K562 (cell line): ENCODE measurements at regions not wholly inside any gene's neighbourhood (a gene's known extent, or its start where the extent isn't known, plus 50 kb on each side); places are given as distances from the start of the nearest gene placed in this dataset.
"Not testable (repeated sequence)": the region's sequence is repeated elsewhere in the genome, so short reads cannot be mapped to it uniquely, and the experiment has no call there.

Experiments used
- ATAC-seq: fragments of 200-7000 bp; cut with Tn5 transposase; 3 replicates; pipeline ENCODE4 v1.9.1; 2020; ENCODE audit warnings: moderate library complexity
- BruUV-seq: library from RNA; stranded (reverse); fragments of 400-500 nt; replicated peaks from 2 replicates; lab custom pipeline; 2021; lab: Mats Ljungman, UMichigan
- CTCF ChIA-PET: fragments of 300-600 bp; formaldehyde crosslinking; extraction: SDS; loops from one replicate; lab custom pipeline; 2021; ENCODE audit warnings: low intra/inter-chr PET ratio; lab: Yijun Ruan, JAX
- POLR2A ChIA-PET: fragments of 300-600, 350-650 bp; sonication (Branson Sonifier 250); formaldehyde crosslinking; extraction: SDS; loops from one replicate; lab custom pipeline; 2021; ENCODE audit warnings: antibody characterized with exemption, inconsistent platforms; lab: Yijun Ruan, JAX
- DNase-seq, 4 experiments: peaks; one replicate each; pipeline versions ENCODE4 v3.0.0 to v3.0.0-alpha.2; 2011 to 2018; ENCODE audit warnings: low spot score in 3 of 4, mixed read lengths in 3 of 4; ENCODE audit errors: extremely low read depth in 1 of 4
- FAIRE-seq: peaks from 2 replicates; lab custom pipeline; 2011; peaks lifted over from hg19 to GRCh38; lab: Jason Lieb, UNC
- H2AFZ ChIP-seq: 2 replicates; pipeline ENCODE4 v1.6.0; 2011; ENCODE audit warnings: low read depth, low read length, control low read depth, inconsistent platforms
- H3K27ac ChIP-seq: fragments of 200-600 bp; 3 replicates; pipeline ENCODE4 v1.8.0; 2011; ENCODE audit warnings: low read depth, mild to moderate bottlenecking, control low read depth, inconsistent platforms, low read length, moderate library complexity, mixed read lengths; ENCODE audit errors: extremely low read depth
- H3K27me3 ChIP-seq, 2 experiments: fragments of 300-600 bp in 1 of 2; 2 replicates in 1 of 2; 3 replicates in 1 of 2; pipeline versions ENCODE4 v1.6.0 to v1.8.0; 2011; ENCODE audit warnings: inconsistent platforms in 2 of 2, low read length in 2 of 2, mild to moderate bottlenecking in 1 of 2, mixed read lengths in 1 of 2, moderate library complexity in 1 of 2; ENCODE audit not compliant: control insufficient read depth in 2 of 2, insufficient read depth in 2 of 2
- H3K36me3 ChIP-seq: fragments of 300-600 bp; 3 replicates; pipeline ENCODE4 v1.8.0; 2011; ENCODE audit warnings: mild to moderate bottlenecking, low read length, inconsistent platforms; ENCODE audit not compliant: control insufficient read depth, insufficient read depth
- H3K4me1 ChIP-seq, 2 experiments: fragments of 200-600 bp in 1 of 2; replicated peaks in 1 of 2; 2 replicates in 1 of 2; 3 replicates in 1 of 2; pipeline versions ENCODE4 v1.5.1 to v1.8.0; 2011; ENCODE audit warnings: inconsistent platforms in 2 of 2, low read length in 2 of 2, mild to moderate bottlenecking in 1 of 2, mixed read lengths in 1 of 2, moderate library complexity in 1 of 2; ENCODE audit not compliant: control insufficient read depth in 2 of 2, insufficient read depth in 2 of 2
- H3K4me2 ChIP-seq: 2 replicates; pipeline ENCODE4 v1.6.1; 2011; ENCODE audit warnings: low read length, control low read depth, inconsistent platforms, mixed read lengths; ENCODE audit not compliant: insufficient read depth
- H3K4me3 ChIP-seq: fragments of 200-600 bp; sonication (generic), shearing (Covaris generic); 2 replicates; pipeline ENCODE4 v1.5.1; 2016; ENCODE audit warnings: control low read depth, inconsistent platforms
- H3K79me2 ChIP-seq: fragments of 200-600 bp; 3 replicates; pipeline ENCODE4 v1.8.0; 2011; ENCODE audit warnings: low read length, inconsistent platforms; ENCODE audit not compliant: control insufficient read depth, insufficient read depth
- H3K9ac ChIP-seq, 2 experiments: 2 replicates each; pipeline versions ENCODE4 v1.6.0 to v1.6.1; 2011; ENCODE audit warnings: low read depth in 2 of 2, low read length in 2 of 2, control low read depth in 1 of 2, inconsistent platforms in 1 of 2, mild to moderate bottlenecking in 1 of 2, mixed read lengths in 1 of 2; ENCODE audit not compliant: insufficient read depth in 1 of 2
- H3K9me1 ChIP-seq: one replicate; pipeline ENCODE4 v1.6.0; 2011; ENCODE audit warnings: inconsistent platforms, mild to moderate bottlenecking, low read length, moderate library complexity; ENCODE audit not compliant: control insufficient read depth, insufficient read depth
- H3K9me3 ChIP-seq: replicated peaks from 2 replicates; pipeline ENCODE4 v1.5.1; 2011; ENCODE audit warnings: low read depth, low read length, inconsistent platforms; ENCODE audit not compliant: control insufficient read depth, insufficient read depth
- H4K20me1 ChIP-seq: replicated peaks from 2 replicates; pipeline ENCODE4 v1.6.1; 2011; ENCODE audit warnings: low read length, inconsistent platforms, mixed read lengths; ENCODE audit not compliant: control insufficient read depth, insufficient read depth
- ZBTB17 ChIP-seq: fragments of 450-650 bp; formaldehyde crosslinking; IDR thresholded peaks from 2 replicates; pipeline ENCODE4 v1.4.0; 2020; ENCODE audit warnings: mild to moderate bottlenecking
- WGBS: fragments of 100-300 bp; shearing (Covaris generic); methylation state at CpG from one replicate; pipeline ENCODE4 v1.1.6; 2016; ENCODE audit warnings: low coverage, mixed read lengths; ENCODE audit not compliant: insufficient coverage; ENCODE audit errors: missing lambda C conversion rate; 5-methylcytosine and 5-hydroxymethylcytosine counted together
- in situ Hi-C: fragments of 300-500 bp; cut with MboI; formaldehyde crosslinking; loops from 4 replicates; pipeline ENCODE4 v1.15.0; 2018; ENCODE audit warnings: inconsistent platforms, mixed read lengths
- intact Hi-C: fragments of 100-400 bp; cut with micrococcal nuclease; formaldehyde crosslinking; loops from 2 replicates; pipeline ENCODE4 v1.14.2; 2022

DNA sequence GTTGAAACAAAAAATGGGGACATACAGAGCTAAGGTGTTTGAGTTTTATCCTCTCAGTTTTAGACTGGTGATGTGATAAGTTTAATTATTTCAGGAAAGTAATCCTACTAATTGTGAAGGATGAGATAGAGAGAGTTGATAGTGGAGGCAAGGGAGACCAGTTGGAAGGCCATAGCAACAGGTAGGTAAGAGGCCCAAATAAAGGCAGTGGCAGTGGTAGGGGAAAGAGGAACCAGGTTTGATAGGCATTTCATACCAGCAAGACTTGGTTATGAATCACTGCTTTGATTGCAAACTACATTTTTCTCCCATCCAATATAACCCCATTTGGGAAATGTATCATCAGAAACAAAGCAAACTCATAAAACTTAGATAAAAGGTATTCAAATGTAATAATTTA lies 63.1 kb upstream of the SH3GLB1 start:
- Histone ChIP-seq H3K79me2 (no peaks in the 10 kb centered on the region), H3K27me3 (no peaks in the 10 kb centered on the region), H4K20me1 (no peaks in the 10 kb centered on the region), H2AFZ (no peak overlapping the region), H3K9ac (no peak overlapping the region), H3K27ac (no peak overlapping the region), H3K4me1 (no peaks in the 10 kb centered on the region), H3K9me3 (no peaks in the 10 kb centered on the region), H3K4me2 (no peak overlapping the region), H3K4me3 (no peak overlapping the region), H3K9me1 (no peaks in the 10 kb centered on the region), H3K36me3 (no peaks in the 10 kb centered on the region)
- POLR2A ChIA-PET, result no interaction called here
- ATAC-seq (no peak), FAIRE-seq (no peak), DNase-seq (no peak)
- intact Hi-C loops (no loop called here), in situ Hi-C loops (no loop called here)
- TF ChIP-seq ZBTB17 (CRISPR knock-in tag), result no peak
- no TSS peak for BruUV-seq
- CTCF ChIA-PET, result no interaction called here

DNA sequence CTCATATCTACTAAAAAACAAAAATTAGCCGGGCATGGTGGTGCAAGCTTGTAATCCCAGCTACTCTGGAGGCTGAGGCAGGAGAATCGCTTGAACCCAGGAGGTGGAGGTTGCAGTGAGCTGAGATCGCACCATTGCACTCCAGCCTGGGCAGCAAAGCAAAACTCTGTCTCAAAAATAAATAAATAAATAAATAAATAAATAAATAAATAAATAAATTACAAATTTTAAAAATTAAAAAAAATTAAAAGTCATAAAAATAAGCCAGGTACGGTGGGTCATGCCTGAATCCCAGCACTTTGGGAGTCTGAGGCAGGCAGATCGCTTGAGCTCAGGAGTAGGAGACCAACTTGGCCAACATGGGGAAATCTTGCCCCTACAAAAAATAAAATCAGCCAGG lies 59.7 kb upstream of the SH3GLB1 start:
- POLR2A ChIA-PET, H3K9ac ChIP-seq, H3K27me3 ChIP-seq, H4K20me1 ChIP-seq, CTCF ChIA-PET, in situ Hi-C loops, H3K79me2 ChIP-seq, BruUV-seq, H3K4me2 ChIP-seq, H3K4me1 ChIP-seq, ATAC-seq, FAIRE-seq, intact Hi-C loops, H2AFZ ChIP-seq, H3K4me3 ChIP-seq, H3K9me1 ChIP-seq, DNase-seq, H3K36me3 ChIP-seq, H3K27ac ChIP-seq, H3K9me3 ChIP-seq: not testable (repeated sequence)
- 0% methylated on average over 5 of the region's 5 CpGs for WGBS
